ENCODE measurements at regions not wholly inside any gene's neighbourhood (a gene's known extent, or its start where the extent isn't known, plus 50 kb on each side); places are given as distances from the start of the nearest gene placed in this dataset.

GRCh38 chr21:18907076-18907475, 503.5 kb upstream of the TMPRSS15 start:
- FAIRE-seq = no peak
- Histone ChIP-seq H3K27me3 (ENCODE audit: control insufficient read depth in 2 of 2, insufficient read depth in 2 of 2, low read length in 2 of 2) (no peaks in the 10 kb centered on the region), H3K9me3 (replicated peaks; ENCODE audit: control insufficient read depth, insufficient read depth, low read length) (no peaks in the 10 kb centered on the region), H3K79me2 (ENCODE audit: control insufficient read depth, insufficient read depth, low read length) (no peaks in the 10 kb centered on the region), H3K36me3 (ENCODE audit: control insufficient read depth in 2 of 2, extremely low read depth in 1 of 2, insufficient read depth in 2 of 2, low read length in 2 of 2) (no peaks in the 10 kb centered on the region), H3K9me1 (replicated peaks; ENCODE audit: control insufficient read depth, extremely low read depth, insufficient read depth, low read length) (no peaks in the 10 kb centered on the region), H3K4me3 (replicated peaks in 1 of 3; ENCODE audit: insufficient read depth in 1 of 3, low read depth in 1 of 3, low read length in 3 of 3) (no peak overlapping the region), H2AFZ (ENCODE audit: low read depth, low read length) (no peak overlapping the region), H3K4me1 (ENCODE audit: control insufficient read depth, extremely low read depth, insufficient read depth, low read length) (no peaks in the 10 kb centered on the region), H3K9ac (replicated peaks; ENCODE audit: extremely low read depth, insufficient read depth, low read length) (no peak overlapping the region), H3K27ac (ENCODE audit: insufficient read depth, low read depth, low read length) (no peak overlapping the region), H4K20me1 (replicated peaks; ENCODE audit: control insufficient read depth, extremely low read depth, insufficient read depth, low read length) (no peaks in the 10 kb centered on the region), H3K4me2 (ENCODE audit: insufficient read depth, low read length) (no peak overlapping the region)
- ChIA-PET POLR2A (no interaction called here), CTCF (no interaction called here)
- BruUV-seq (replicated peaks) = no TSS peak
- TF ChIP-seq FOS (IDR thresholded peaks at IDR 0.05; ENCODE audit: borderline replicate concordance, insufficient read depth, low read length) (no peak), POLR2A (IDR thresholded peaks at IDR 0.05; ENCODE audit: low read depth, low read length) (no peak), MYC (IDR thresholded peaks at IDR 0.05; ENCODE audit: low read depth, low read length) (no peak), EZH2 (IDR thresholded peaks at IDR 0.05; ENCODE audit: borderline replicate concordance, low read depth, low read length, severe bottlenecking) (no peak), GATA2 (IDR thresholded peaks at IDR 0.05; ENCODE audit: insufficient read depth, insufficient read length, low read depth, low read length) (no peak), POLR2AphosphoS5 (IDR thresholded peaks at IDR 0.05; ENCODE audit: insufficient read depth, low read depth, low read length) (no peak), JUN (IDR thresholded peaks at IDR 0.05; ENCODE audit: borderline replicate concordance, insufficient read depth, insufficient read length, low read depth) (no peak), CTCF (IDR thresholded peaks at IDR 0.05; ENCODE audit: extremely low read depth in 1 of 2, insufficient read depth in 1 of 2, low read depth in 1 of 2, low read length in 2 of 2) (no peak), MAX (IDR thresholded peaks at IDR 0.05; ENCODE audit: insufficient read depth, insufficient read length) (no peak)
- intact Hi-C loops (cut with micrococcal nuclease) = no loop called here
- no peak for DNase-seq (ENCODE audit: low read depth, low spot score)
- dilution Hi-C loops (cut with MboI; ENCODE audit: extremely low pct_ligation_motif_present, low sequenced_read_pairs) = no loop called here

Data from endothelial cell of umbilical vein (primary cell).